SIG-M5 (cell line): ENCODE measurements at regions not wholly inside any gene's neighbourhood (a gene's known extent, or its start where the extent isn't known, plus 50 kb on each side); places are given as distances from the start of the nearest gene placed in this dataset.

Experiments
- DNase-seq: peaks from one replicate; lab custom pipeline; 2025; lab: John Stamatoyannopoulos, UW

GRCh38 chr16:85473323-85473722 lies 139.8 kb upstream of the GSE1 start:
- DNase-seq = no peak

- no peak for DNase-seq
Measured at GRCh38 chr16:85473909-85474620, 139.1 kb upstream of the GSE1 start.

- DNase-seq = no peak
Measured at GRCh38 chr16:85474621-85475217, 138.4 kb upstream of the GSE1 start.

GRCh38 chr16:85475233-85475632 lies 137.9 kb upstream of the GSE1 start:
- no peak for DNase-seq

- no peak for DNase-seq
Measured at GRCh38 chr16:85475691-85476300, 137.3 kb upstream of the GSE1 start.

- DNase-seq = no peak
Measured at GRCh38 chr16:85476389-85476788, 136.7 kb upstream of the GSE1 start.

- DNase-seq = no peak
Measured at GRCh38 chr16:85477801-85478363, 135.2 kb upstream of the GSE1 start.

- DNase-seq = no peak
Measured at GRCh38 chr16:85479972-85480726, 133.0 kb upstream of the GSE1 start.

GRCh38 chr16:85480727-85481101 lies 132.4 kb upstream of the GSE1 start:
- no peak for DNase-seq

GRCh38 chr16:85481206-85481605 lies 131.9 kb upstream of the GSE1 start:
- DNase-seq = no peak

- no peak for DNase-seq
Measured at GRCh38 chr16:85481738-85482137, 131.4 kb upstream of the GSE1 start.

GRCh38 chr16:85483424-85483823 lies 129.7 kb upstream of the GSE1 start:
- no peak for DNase-seq

GRCh38 chr16:85484347-85485300 lies 128.5 kb upstream of the GSE1 start:
- DNase-seq = no peak

- DNase-seq = no peak
Measured at GRCh38 chr16:85485379-85485778, 127.7 kb upstream of the GSE1 start.

GRCh38 chr16:85486256-85486915 lies 126.7 kb upstream of the GSE1 start:
- no peak for DNase-seq

- no peak for DNase-seq
Measured at GRCh38 chr16:85488414-85488813, 124.7 kb upstream of the GSE1 start.

- DNase-seq = no peak
Measured at GRCh38 chr16:85490407-85491057, 122.6 kb upstream of the GSE1 start.

- no peak for DNase-seq
Measured at GRCh38 chr16:85491058-85491771, 121.9 kb upstream of the GSE1 start.

GRCh38 chr16:85491798-85492294 lies 121.3 kb upstream of the GSE1 start:
- DNase-seq = no peak
